Keratinocyte (primary cell): ENCODE measurements at regions not wholly inside any gene's neighbourhood (a gene's known extent, or its start where the extent isn't known, plus 50 kb on each side); places are given as distances from the start of the nearest gene placed in this dataset.

Experiments used
- DNase-seq: peaks from one replicate; pipeline ENCODE4 v3.0.0-alpha.2; 2011; ENCODE audit warnings: low read depth, missing footprints, low spot score
- FAIRE-seq: peaks from 2 replicates; lab custom pipeline; 2011; peaks lifted over from hg19 to GRCh38; lab: Jason Lieb, UNC
- H2AFZ ChIP-seq: 2 replicates; pipeline ENCODE4 v1.6.0; 2012; ENCODE audit warnings: low read length, control low read depth, inconsistent platforms; ENCODE audit not compliant: control insufficient read depth
- H3K27ac ChIP-seq: 2 replicates; pipeline ENCODE4 v1.5.1; 2011; ENCODE audit warnings: low read length; ENCODE audit not compliant: control insufficient read depth, insufficient read depth
- H3K27me3 ChIP-seq: 3 replicates; pipeline ENCODE4 v1.6.0; 2011; ENCODE audit warnings: low read length; ENCODE audit not compliant: control insufficient read depth, insufficient read depth; ENCODE audit errors: extremely low read depth
- H3K36me3 ChIP-seq, 2 experiments: 2 replicates in 1 of 2; 3 replicates in 1 of 2; pipeline ENCODE4 v1.5.1; 2011; ENCODE audit warnings: low read length in 2 of 2, mild to moderate bottlenecking in 1 of 2; ENCODE audit not compliant: control insufficient read depth in 2 of 2, insufficient read depth in 2 of 2; ENCODE audit errors: extremely low read depth in 1 of 2
- H3K4me1 ChIP-seq: 3 replicates; pipeline ENCODE4 v1.5.1; 2011; ENCODE audit warnings: low read length; ENCODE audit not compliant: control insufficient read depth, insufficient read depth; ENCODE audit errors: extremely low read depth
- H3K4me2 ChIP-seq: 3 replicates; pipeline ENCODE4 v1.6.0; 2011; ENCODE audit warnings: low read depth, low read length; ENCODE audit not compliant: control insufficient read depth, insufficient read depth; ENCODE audit errors: extremely low read depth
- H3K4me3 ChIP-seq, 3 experiments: fragments of 200-600 bp in 1 of 3; sonication (generic) in 1 of 3; 2 replicates in 2 of 3; 3 replicates in 1 of 3; pipeline ENCODE4 v1.5.1; 2011 to 2016; ENCODE audit warnings: low read length in 3 of 3, mild to moderate bottlenecking in 3 of 3, control low read depth in 2 of 3, inconsistent platforms in 1 of 3, low read depth in 1 of 3, mixed read lengths in 1 of 3, mixed run types in 1 of 3, moderate library complexity in 1 of 3; ENCODE audit not compliant: control insufficient read depth in 2 of 3, insufficient read depth in 2 of 3; ENCODE audit errors: extremely low read depth in 1 of 3
- H3K79me2 ChIP-seq: 2 replicates; pipeline ENCODE4 v1.6.0; 2012; ENCODE audit warnings: low read length; ENCODE audit not compliant: control insufficient read depth, insufficient read depth
- H3K9ac ChIP-seq: 3 replicates; pipeline ENCODE4 v1.6.0; 2011; ENCODE audit warnings: low read length; ENCODE audit not compliant: control insufficient read depth, insufficient read depth; ENCODE audit errors: extremely low read depth
- H3K9me1 ChIP-seq: 3 replicates; pipeline ENCODE4 v1.6.0; 2011; ENCODE audit warnings: low read length; ENCODE audit not compliant: control insufficient read depth, insufficient read depth; ENCODE audit errors: extremely low read depth
- H3K9me3 ChIP-seq: 2 replicates; pipeline ENCODE4 v1.5.1; 2012; ENCODE audit warnings: low read depth, low read length; ENCODE audit not compliant: control insufficient read depth
- H4K20me1 ChIP-seq: 3 replicates; pipeline ENCODE4 v1.6.0; 2011; ENCODE audit warnings: low read length; ENCODE audit not compliant: control insufficient read depth, insufficient read depth; ENCODE audit errors: extremely low read depth
- CTCF ChIP-seq, 3 experiments: IDR thresholded peaks in 1 of 3; conservative IDR thresholded peaks in 1 of 3; optimal IDR thresholded peaks in 1 of 3; 2 replicates in 2 of 3; 3 replicates in 1 of 3; pipeline versions ENCODE3 to v1.5.1; 2011; ENCODE audit warnings: low read length in 3 of 3, mild to moderate bottlenecking in 3 of 3, moderate library complexity in 2 of 3, control low read depth in 1 of 3, inconsistent platforms in 1 of 3; ENCODE audit not compliant: insufficient read depth in 2 of 3; ENCODE audit errors: extremely low read depth in 1 of 3
- EZH2 ChIP-seq: IDR thresholded peaks from one replicate; pipeline ENCODE4 v1.6.1; 2012; ENCODE audit warnings: inconsistent platforms, mild to moderate bottlenecking, low read length, moderate library complexity
- dilution Hi-C: fragments of 300-500 bp; cut with MboI; formaldehyde crosslinking; loops from one replicate; pipeline ENCODE4 v1.7.0; 2020; ENCODE audit warnings: low sequenced_read_pairs; ENCODE audit not compliant: extremely low pct_ligation_motif_present

GRCh38 chr20:55755861-55756260, 249.5 kb downstream of the CBLN4 start:
- Histone ChIP-seq H3K27ac (no peak overlapping the region), H3K4me3 (no peak overlapping the region), H3K4me1 (no peaks in the 10 kb centered on the region), H3K27me3 (no peaks in the 10 kb centered on the region), H3K4me2 (no peak overlapping the region), H3K9ac (no peak overlapping the region), H3K36me3 (no peaks in the 10 kb centered on the region), H3K79me2 (no peaks in the 10 kb centered on the region), H2AFZ (no peak overlapping the region), H4K20me1 (no peaks in the 10 kb centered on the region), H3K9me3 (no peaks in the 10 kb centered on the region), H3K9me1 (no peaks in the 10 kb centered on the region)
- DNase-seq (no peak), FAIRE-seq (no peak)
- dilution Hi-C loops, result no loop called here
- TF ChIP-seq CTCF (optimal IDR thresholded peaks at IDR 0.05 in 1 of 3, IDR thresholded peaks at IDR 0.05 in 1 of 3, conservative IDR thresholded peaks at IDR 0.05 in 1 of 3; ENCODE audit: extremely low read depth in 1 of 3, insufficient read depth in 2 of 3, low read length in 3 of 3) (no peak), EZH2 (no peak)

GRCh38 chr20:55755411-55755810, 249.9 kb downstream of the CBLN4 start:
- H2AFZ ChIP-seq, result no peak overlapping the region
- H3K79me2 ChIP-seq, result no peaks in the 10 kb centered on the region
- no peaks in the 10 kb centered on the region for H3K9me3 ChIP-seq
- H3K9ac ChIP-seq, result no peak overlapping the region
- H3K36me3 ChIP-seq, result no peaks in the 10 kb centered on the region
- DNase-seq (no peak), FAIRE-seq (no peak)
- H3K9me1 ChIP-seq, result no peaks in the 10 kb centered on the region
- H4K20me1 ChIP-seq, result no peaks in the 10 kb centered on the region
- TF ChIP-seq CTCF (optimal IDR thresholded peaks at IDR 0.05 in 1 of 3, IDR thresholded peaks at IDR 0.05 in 1 of 3, conservative IDR thresholded peaks at IDR 0.05 in 1 of 3; ENCODE audit: extremely low read depth in 1 of 3, insufficient read depth in 2 of 3, low read length in 3 of 3), result no peak
- TF ChIP-seq EZH2, result no peak
- H3K27me3 ChIP-seq, result no peaks in the 10 kb centered on the region
- H3K4me2 ChIP-seq, result no peak overlapping the region
- H3K4me1 ChIP-seq, result no peaks in the 10 kb centered on the region
- H3K27ac ChIP-seq, result no peak overlapping the region
- dilution Hi-C loops, result no loop called here
- no peak overlapping the region for H3K4me3 ChIP-seq
